HAP-1 (cell line): ENCODE measurements at regions not wholly inside any gene's neighbourhood (a gene's known extent, or its start where the extent isn't known, plus 50 kb on each side); places are given as distances from the start of the nearest gene placed in this dataset.
"Not testable (repeated sequence)": the region's sequence is repeated elsewhere in the genome, so short reads cannot be mapped to it uniquely, and the experiment has no call there.

Experiments
- DNase-seq, 2 experiments: peaks; one replicate each; pipeline ENCODE4 v3.0.0-alpha.2; 2016 to 2020; ENCODE audit warnings: low spot score in 2 of 2
- H3K27me3 ChIP-seq: fragments of 250-450 bp; sonication (Bioruptor Pico); 2 replicates; pipeline ENCODE4 v1.5.1; 2020; ENCODE audit warnings: low read depth, mild to moderate bottlenecking, moderate library complexity
- H3K36me3 ChIP-seq: fragments of 250-450 bp; sonication (Bioruptor Pico); replicated peaks from 2 replicates; pipeline ENCODE4 v1.5.1; 2020; ENCODE audit warnings: mild to moderate bottlenecking
- H3K4me1 ChIP-seq: fragments of 250-450 bp; sonication (Bioruptor Pico); 2 replicates; pipeline ENCODE4 v1.5.1; 2020; ENCODE audit warnings: mild to moderate bottlenecking
- H3K4me3 ChIP-seq: fragments of 250-450 bp; sonication (Bioruptor Pico); 2 replicates; pipeline ENCODE4 v1.5.1; 2020; ENCODE audit warnings: mild to moderate bottlenecking, moderate library complexity
- H3K9me3 ChIP-seq: fragments of 250-450 bp; sonication (Bioruptor Pico); 2 replicates; pipeline ENCODE4 v1.5.1; 2020; ENCODE audit warnings: mild to moderate bottlenecking, moderate library complexity
- in situ Hi-C: fragments of 300-500 bp; cut with MboI; formaldehyde crosslinking; loops from 3 replicates; pipeline ENCODE4 v1.14.3; 2020; ENCODE audit warnings: low sequenced_read_pairs, inconsistent platforms, mixed read lengths

DNA sequence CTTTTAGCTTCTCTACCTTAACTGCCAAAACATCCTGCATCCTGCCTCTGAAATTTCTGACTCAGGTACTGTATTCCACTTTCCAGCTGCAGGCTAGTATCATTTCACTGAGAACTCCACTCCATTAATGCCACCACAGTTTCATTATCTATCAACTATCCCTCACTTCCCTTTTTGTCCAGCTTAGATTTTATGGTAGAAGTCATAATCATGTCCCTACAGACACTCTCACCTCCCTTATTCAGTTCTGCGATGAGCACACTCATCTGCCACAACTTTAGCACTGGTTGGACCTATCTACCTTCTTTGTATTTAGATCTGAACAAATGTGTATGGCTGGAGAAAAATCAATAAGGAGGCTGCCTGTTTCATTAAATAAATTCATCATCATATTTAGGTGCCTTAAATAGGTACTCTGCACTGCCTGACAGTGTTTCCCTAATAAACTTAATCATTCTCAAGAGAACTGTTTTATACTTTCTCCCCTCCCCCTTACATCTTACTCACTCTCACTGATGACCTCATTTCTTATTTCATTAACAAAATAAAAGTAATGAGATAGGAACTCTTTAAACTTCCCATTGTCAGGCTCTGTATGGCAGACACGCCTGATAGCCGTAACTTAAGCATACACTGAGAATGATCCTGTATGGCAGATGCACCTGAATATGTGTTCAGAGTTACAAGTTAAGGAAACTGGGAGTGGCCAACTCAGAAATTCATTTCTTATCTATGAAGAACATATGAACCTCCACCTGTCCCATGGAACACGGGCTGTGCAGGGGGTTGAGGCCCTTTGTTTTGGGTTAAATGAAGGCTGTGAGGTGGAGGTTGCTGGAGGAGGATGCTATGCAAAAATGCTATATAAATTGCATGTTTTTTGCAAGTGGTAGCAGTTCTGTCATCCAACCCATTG is 95.3 kb upstream of the MAN1A1 start:
- DNase-seq, result no peak
- H3K4me1 ChIP-seq, result no peaks in the 10 kb centered on the region
- no peaks in the 10 kb centered on the region for H3K36me3 ChIP-seq
- H3K9me3 ChIP-seq, result no peaks in the 10 kb centered on the region
- no peaks in the 10 kb centered on the region for H3K27me3 ChIP-seq
- in situ Hi-C loops, result no loop called here
- H3K4me3 ChIP-seq, result no peak overlapping the region

DNA sequence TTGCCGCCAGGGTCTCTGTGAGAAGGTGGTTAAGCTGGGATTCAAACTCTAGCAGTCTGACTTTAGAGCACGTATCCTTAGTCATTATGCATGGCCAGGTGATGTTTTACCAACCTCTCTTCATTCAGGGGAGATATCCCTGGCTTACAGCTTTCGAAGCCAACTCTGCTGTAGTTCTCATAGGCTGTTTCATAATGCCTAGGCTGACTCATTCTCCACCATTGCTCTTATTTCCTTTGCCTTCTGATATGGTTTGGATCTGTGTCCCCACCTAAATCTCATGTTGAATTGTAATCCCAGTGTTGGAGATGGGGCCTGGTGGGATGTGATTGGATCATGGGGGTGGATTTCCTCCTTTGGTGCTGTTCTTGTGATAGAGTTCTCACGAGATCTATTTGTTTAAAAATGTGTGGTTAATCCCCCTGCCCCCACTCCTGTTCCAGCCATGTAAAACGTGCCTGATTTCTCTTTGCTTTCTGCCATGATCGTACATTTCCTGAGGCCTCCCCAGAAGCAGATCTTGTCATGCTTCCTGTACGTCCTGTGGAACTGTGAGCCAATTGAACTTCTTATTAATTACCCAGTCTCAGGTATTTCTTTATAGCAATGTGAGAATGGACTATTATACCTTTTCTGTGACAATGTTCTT is 94.6 kb upstream of the MAN1A1 start:
- DNase-seq, result no peak

DNA sequence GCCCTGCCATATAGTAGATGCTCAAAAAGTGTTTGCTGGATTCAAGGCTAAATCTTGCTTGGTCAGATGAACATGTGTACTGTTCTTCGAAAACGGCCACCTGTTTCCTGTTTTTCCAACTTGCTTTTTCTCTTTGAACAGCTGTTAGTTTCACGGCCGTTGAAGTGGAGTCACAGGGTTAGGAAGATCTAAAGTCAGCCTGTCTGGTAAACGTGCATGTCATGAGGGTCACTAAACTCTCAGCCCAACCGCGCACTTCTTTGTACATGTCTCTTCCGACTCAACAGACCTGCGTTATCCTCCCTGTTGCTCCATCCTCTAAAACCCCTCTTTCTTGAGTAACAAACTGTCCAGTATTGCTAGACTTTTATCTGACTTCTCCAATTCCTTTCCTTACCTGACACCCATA is 93.2 kb upstream of the MAN1A1 start:
- no peak for DNase-seq
- no peak overlapping the region for H3K4me3 ChIP-seq
- no peaks in the 10 kb centered on the region for H3K4me1 ChIP-seq

More for the DNA sequence above, 94.6 kb upstream of the MAN1A1 start:
- H3K4me1 ChIP-seq, result no peaks in the 10 kb centered on the region
- H3K27me3 ChIP-seq, result no peaks in the 10 kb centered on the region
- in situ Hi-C loops, result no loop called here
- no peaks in the 10 kb centered on the region for H3K36me3 ChIP-seq
- H3K4me3 ChIP-seq, result no peak overlapping the region
- no peaks in the 10 kb centered on the region for H3K9me3 ChIP-seq

DNA sequence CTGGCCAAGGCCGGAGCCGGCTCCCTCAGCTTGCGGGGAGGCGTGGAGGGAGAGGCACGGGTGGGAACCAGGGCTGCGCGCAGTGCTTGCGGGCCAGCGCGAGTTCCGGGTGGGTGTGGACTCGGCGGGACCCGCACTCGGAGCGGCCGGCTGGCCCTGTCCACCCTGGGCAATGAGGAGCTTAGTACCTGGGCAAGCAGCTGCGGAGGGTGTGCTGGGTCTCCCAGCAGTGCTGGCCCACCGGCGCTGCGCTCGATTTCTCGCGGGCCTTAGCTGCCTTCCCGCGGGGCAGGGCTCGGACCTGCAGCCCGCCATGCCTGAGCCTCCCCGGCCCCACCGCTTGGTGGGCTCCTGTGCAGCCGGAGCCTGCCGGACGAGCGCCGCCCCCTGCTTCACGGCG is 91.4 kb upstream of the MAN1A1 start:
- no peaks in the 10 kb centered on the region for H3K36me3 ChIP-seq
- H3K4me3 ChIP-seq, result no peak overlapping the region
- DNase-seq, result no peak
- H3K4me1 ChIP-seq, result no peaks in the 10 kb centered on the region
- H3K9me3 ChIP-seq, result no peaks in the 10 kb centered on the region
- in situ Hi-C loops, result no loop called here
- no peaks in the 10 kb centered on the region for H3K27me3 ChIP-seq

More for the DNA sequence above, 93.2 kb upstream of the MAN1A1 start:
- Histone ChIP-seq H3K36me3 (no peaks in the 10 kb centered on the region), H3K9me3 (no peaks in the 10 kb centered on the region), H3K27me3 (no peaks in the 10 kb centered on the region)
- in situ Hi-C loops, result no loop called here

DNA sequence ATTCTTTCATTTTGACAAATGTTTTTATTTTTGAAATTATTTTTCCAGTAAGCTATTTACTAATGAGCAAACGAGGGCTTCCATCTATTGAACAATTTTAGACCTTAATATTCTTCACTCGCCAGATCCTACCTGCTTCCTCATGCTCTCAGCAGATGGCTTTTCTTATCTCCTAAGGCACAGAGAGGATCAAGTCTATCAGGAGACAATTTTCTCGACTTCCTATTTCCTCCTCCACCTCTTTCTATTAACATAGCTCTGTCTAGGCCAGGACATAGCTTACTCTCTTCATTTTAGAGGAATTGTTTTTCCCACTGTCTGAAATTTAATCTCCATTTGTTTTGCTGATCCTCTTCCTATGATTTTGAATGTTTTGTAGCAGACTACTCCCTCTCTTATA is 87.0 kb upstream of the MAN1A1 start:
- DNase-seq, result no peak
- Histone ChIP-seq H3K36me3 (no peaks in the 10 kb centered on the region), H3K4me3 (no peak overlapping the region), H3K4me1 (peaks cover 4% of the 10 kb centered on the region), H3K9me3 (no peaks in the 10 kb centered on the region), H3K27me3 (no peaks in the 10 kb centered on the region)
- in situ Hi-C loops, result no loop called here

DNA sequence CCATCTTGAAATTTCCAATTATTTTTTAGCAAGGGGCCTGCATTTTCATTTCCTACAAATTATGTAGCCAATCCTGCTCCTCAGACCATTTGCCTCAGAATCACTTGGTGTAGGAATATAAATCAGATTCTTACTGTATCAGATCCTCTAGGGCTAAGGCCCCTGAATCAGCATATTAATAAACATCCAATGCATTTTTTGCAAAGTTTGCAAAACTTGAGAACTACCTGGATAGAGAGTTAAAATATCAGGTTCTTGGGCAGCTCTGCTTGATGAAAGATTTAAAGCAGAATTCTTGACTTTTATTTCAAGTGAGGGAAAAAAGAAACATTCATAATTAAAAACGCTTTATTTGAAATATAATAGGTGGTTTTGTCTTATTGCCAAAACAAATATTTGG is 82.2 kb upstream of the MAN1A1 start:
- Histone ChIP-seq H3K9me3 (no peaks in the 10 kb centered on the region), H3K4me3 (no peak overlapping the region), H3K27me3 (no peaks in the 10 kb centered on the region), H3K4me1 (peaks cover 4% of the 10 kb centered on the region), H3K36me3 (no peaks in the 10 kb centered on the region)
- no peak for DNase-seq
- in situ Hi-C loops, result no loop called here

DNA sequence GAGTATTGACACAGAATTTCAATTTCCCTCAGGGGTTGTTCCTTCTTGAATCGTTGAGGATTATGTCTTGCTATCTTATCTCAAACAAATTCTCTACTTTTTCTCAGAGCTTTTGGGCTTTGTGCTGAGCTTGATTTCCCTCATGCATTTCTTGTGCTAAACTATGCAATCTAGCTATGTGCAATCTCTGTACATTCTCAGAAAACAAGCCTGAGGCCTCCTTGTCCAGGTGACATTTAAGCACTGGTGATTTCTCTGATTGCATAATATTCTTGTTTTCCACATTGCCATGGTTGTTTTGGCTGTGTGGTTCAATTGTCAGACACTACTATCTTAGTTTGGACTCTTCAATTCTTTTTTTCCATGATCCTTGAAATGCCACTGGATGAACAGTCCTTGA is 81.2 kb upstream of the MAN1A1 start:
- H3K4me3 ChIP-seq, result no peak overlapping the region
- DNase-seq, result no peak
- H3K36me3 ChIP-seq, result no peaks in the 10 kb centered on the region
- in situ Hi-C loops, result no loop called here
- peaks cover 4% of the 10 kb centered on the region for H3K4me1 ChIP-seq
- no peaks in the 10 kb centered on the region for H3K27me3 ChIP-seq
- H3K9me3 ChIP-seq, result no peaks in the 10 kb centered on the region

DNA sequence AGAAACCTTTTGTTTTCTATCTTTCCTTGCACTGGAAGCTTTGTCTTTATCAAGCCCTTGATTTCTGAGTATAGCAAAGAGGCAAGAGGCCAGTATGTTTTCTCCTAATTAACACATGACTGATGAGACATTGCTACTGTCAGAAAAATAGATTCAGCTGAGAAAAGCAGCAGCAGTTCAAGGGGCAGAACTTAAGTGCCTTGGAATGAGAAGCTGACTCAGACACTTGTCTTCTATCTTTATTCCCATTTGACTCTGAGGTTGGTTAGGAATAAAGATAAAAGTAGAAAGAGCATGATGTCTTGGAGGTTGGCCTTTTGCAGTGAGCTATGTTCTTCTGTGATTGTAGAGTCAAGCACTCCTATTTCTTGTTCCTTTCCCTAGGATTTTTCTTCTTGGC is 79.1 kb upstream of the MAN1A1 start:
- Histone ChIP-seq H3K9me3 (no peaks in the 10 kb centered on the region; the same call in 1 of the 2 replicates), H3K36me3 (no peaks in the 10 kb centered on the region), H3K4me3 (no peak overlapping the region), H3K4me1 (no peaks in the 10 kb centered on the region), H3K27me3 (no peaks in the 10 kb centered on the region)
- in situ Hi-C loops, result no loop called here
- no peak for DNase-seq

DNA sequence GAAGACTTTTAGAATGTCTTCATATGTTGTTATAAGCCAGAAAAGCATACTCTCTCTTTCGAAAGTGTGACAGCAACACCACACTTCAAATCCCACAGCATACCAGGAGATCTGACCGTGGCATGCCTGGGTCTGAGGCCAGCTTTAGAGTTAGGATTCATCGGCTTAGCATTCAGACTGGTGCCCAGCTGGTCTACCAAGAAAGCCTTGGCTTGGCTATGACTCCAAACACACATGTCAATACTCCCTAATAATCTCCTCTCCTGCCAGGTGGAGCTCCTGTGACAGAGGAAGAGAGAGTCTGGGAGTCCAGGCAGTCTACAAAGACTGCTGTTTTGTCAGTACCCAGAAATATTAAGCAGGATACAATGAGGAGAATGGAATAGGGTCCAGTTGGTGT is 77.1 kb upstream of the MAN1A1 start:
- Histone ChIP-seq H3K4me1 (no peaks in the 10 kb centered on the region), H3K27me3 (no peaks in the 10 kb centered on the region), H3K36me3 (no peaks in the 10 kb centered on the region), H3K9me3 (no peaks in the 10 kb centered on the region; the same call in 1 of the 2 replicates), H3K4me3 (no peak overlapping the region)
- no peak for DNase-seq
- in situ Hi-C loops, result no loop called here

DNA sequence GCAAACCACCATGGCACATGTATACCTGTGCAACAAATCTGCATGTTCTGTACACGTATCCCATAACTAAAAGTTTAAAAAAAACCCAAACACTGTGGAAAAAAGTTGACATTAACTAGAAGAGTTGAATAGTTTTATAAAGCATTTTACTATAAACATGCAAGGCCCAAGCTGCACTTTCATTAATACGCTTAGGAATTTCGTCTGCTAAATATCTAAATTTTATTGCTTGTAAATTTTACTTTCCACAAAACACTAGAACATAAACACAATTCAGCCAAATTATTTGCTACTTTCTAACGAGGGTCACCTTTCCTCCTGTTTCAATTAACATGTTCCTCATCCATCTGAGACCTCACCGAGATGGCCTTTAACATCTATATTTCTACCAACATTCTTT is 74.4 kb upstream of the MAN1A1 start:
- Histone ChIP-seq H3K27me3 (no peaks in the 10 kb centered on the region), H3K4me1 (no peaks in the 10 kb centered on the region), H3K36me3 (no peaks in the 10 kb centered on the region), H3K9me3 (no peaks in the 10 kb centered on the region; the same call in 1 of the 2 replicates), H3K4me3 (no peak overlapping the region)
- in situ Hi-C loops, result no loop called here
- no peak for DNase-seq

DNA sequence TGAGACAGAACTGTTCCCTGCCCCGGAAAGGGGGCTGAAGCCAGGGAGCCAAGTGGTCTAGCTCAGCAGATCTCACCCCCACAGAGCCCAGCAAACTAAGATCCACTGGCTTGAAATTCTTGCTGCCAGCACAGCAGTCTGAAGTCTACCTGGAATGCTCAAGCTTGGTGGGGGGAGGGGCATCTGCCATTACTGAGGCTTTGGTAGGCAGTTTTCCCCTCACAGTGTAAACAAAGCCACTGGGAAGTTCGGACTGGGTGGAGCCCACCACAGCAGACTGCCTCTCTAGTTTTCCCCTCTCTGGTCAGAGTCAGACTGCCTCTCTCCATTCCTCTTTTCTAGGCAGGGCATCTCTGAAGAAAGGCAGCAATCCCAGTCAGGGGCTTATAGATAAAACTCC is 68.5 kb upstream of the MAN1A1 start:
- DNase-seq, H3K27me3 ChIP-seq, H3K4me1 ChIP-seq, in situ Hi-C loops, H3K9me3 ChIP-seq, H3K36me3 ChIP-seq, H3K4me3 ChIP-seq: not testable (repeated sequence)

DNA sequence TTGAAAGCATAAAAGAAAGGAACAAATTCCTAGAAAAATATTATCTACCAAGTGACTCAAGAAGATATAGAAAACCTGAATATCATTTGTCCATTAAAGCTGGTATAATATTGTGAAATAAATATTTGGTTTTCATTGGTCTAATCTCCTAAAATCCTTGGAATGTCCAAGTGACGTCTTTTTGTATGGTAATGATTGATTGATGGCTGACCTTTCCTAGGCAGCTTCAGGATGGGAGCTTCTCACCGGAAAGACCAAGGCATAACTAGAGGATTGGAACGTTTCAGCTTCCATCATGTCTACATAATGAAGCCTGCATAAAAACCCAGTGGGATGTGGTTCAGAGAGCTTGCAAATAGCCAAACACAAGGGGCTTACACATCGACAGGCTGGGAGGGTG is 57.6 kb upstream of the MAN1A1 start:
- DNase-seq, result no peak
- Histone ChIP-seq H3K4me3 (no peak overlapping the region), H3K27me3 (peaks cover 5% of the 10 kb centered on the region; the same call in 1 of the 2 replicates), H3K36me3 (no peaks in the 10 kb centered on the region), H3K4me1 (no peaks in the 10 kb centered on the region), H3K9me3 (no peaks in the 10 kb centered on the region)
- in situ Hi-C loops, result no loop called here

DNA sequence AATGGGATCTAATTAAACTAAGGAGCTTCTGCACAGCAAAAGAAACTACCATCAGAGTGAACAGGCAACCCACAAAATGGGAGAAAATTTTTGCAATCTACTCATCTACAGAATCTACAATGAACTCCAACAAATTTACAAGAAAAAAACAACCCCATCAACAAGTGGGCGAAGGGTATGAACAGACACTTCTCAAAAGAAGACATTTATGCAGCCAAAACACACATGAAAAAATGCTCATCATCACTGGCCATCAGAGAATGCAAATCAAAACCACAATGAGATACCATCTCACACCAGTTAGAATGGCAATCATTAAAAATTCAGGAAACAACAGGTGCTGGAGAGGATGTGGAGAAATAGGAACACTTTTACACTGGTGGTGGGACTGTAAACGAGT is 55.6 kb upstream of the MAN1A1 start:
- H3K4me1 ChIP-seq, DNase-seq, H3K36me3 ChIP-seq, in situ Hi-C loops, H3K9me3 ChIP-seq, H3K4me3 ChIP-seq, H3K27me3 ChIP-seq: not testable (repeated sequence)
